Endometrium (tissue), 2 donors: ENCODE measurements at regions not wholly inside any gene's neighbourhood (a gene's known extent, or its start where the extent isn't known, plus 50 kb on each side); places are given as distances from the start of the nearest gene placed in this dataset.
"Not testable (repeated sequence)": the region's sequence is repeated elsewhere in the genome, so short reads cannot be mapped to it uniquely, and the experiment has no call there.

Experiments
- FAIRE-seq: peaks from 2 replicates; lab custom pipeline; 2012; peaks lifted over from hg19 to GRCh38; lab: Jason Lieb, UNC
- donor health status: control.
- donor health status: control.

- FAIRE-seq = no peak
Measured at GRCh38 chr5:148708854-148709253, 54.5 kb upstream of the HTR4 start.

- no peak for FAIRE-seq
Measured at GRCh38 chr5:148711961-148712360, 57.6 kb upstream of the HTR4 start.

DNA sequence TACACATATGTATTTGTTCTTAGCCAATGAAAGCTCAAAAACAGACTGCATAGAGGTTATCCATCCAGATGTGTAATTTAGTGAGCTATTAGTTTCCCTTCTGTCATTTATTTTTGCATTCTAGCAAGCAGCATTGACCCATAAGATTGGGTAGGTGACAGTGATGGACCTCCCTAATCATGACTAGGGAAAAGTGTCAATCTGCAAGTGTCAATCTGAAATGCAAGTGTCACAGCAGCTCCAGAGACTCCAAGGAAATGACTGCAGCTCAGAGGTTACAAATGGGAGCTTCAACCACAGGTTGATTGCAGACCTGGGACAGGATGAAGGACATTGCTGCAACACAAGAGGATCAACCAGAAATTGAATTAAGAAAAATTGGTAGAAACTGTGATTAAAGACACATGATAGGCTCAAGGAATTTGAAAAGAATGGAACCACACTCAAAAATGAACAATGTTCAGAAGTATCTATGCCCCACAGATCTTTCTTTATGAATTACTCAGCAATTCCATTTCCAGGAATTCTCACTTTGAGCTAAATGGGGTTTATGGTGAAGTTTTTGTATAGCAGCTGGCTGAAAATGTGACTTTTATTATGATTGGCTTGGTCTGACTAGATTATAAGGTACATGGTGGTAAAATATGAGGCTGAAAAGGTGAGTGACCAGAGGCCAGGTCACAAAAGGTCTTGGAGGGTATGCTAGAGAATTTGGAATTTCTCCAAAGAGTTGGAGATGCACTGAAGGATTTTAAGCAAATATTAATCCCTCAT lies 59.6 kb upstream of the HTR4 start:
- FAIRE-seq = no peak

DNA sequence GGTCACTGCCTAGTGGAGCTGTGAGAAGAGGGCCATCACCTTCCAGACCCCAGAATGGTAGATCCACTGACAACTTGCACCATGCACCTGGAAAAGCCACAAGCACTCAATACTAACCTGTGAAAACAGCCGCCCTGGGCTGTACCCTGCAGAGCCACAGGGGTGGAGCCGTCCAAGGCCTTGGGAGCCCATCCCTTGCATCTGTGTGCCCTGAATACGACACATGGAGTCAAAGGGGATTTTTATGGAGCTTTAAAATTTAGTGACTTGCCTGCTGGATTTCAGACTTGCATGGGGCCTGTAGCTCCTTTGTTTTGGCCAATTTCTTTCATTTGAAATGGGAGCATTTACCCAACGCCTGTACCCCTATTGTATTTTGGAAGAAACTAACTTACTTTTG lies 62.4 kb upstream of the HTR4 start:
- FAIRE-seq = no peak

DNA sequence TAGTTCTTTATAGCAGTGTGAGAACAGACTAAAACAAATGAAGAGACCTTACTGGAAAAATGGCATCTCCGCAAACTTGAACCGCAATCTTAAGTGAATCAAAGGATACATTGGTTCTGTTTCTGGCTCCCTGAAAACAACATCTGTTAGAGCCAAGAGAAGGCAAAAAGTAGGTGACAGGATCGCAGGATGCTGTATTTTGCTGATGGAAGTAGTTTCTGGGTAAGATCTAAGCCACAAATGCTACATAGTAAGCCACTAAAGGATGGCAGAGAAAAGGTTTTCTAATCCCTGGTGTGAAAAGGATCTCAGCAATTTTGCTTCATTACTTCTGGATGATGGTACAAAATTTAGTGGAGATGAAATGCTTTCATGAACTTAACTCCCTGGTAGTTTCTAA lies 63.3 kb upstream of the HTR4 start:
- no peak for FAIRE-seq

GRCh38 chr5:148719605-148720004 lies 65.3 kb upstream of the HTR4 start:
- no peak for FAIRE-seq

DNA sequence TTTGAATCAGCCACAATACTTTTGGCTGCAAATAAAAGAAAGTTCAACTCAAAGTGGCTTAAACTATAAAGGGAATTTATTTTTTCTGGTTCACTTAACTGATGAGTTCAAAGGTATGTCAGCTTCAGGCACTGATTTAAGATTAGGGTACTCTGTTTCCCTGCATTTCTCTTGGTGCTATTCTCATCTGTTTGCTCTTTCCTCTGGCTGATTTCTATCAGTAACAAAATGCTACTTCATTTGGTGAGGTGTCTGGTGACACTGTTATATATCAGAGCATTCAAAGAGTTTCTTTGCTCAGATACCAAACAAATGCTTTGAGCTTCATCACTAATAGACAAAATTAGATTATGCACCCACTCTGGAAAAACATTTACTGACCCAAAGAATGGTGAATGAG lies 65.9 kb upstream of the HTR4 start:
- FAIRE-seq = no peak

GRCh38 chr5:148723143-148723542 lies 68.8 kb upstream of the HTR4 start:
- FAIRE-seq = no peak

- no peak for FAIRE-seq
Measured at GRCh38 chr5:148725675-148726074, 71.3 kb upstream of the HTR4 start.

GRCh38 chr5:148729182-148729581 lies 74.9 kb upstream of the HTR4 start:
- FAIRE-seq = no peak

DNA sequence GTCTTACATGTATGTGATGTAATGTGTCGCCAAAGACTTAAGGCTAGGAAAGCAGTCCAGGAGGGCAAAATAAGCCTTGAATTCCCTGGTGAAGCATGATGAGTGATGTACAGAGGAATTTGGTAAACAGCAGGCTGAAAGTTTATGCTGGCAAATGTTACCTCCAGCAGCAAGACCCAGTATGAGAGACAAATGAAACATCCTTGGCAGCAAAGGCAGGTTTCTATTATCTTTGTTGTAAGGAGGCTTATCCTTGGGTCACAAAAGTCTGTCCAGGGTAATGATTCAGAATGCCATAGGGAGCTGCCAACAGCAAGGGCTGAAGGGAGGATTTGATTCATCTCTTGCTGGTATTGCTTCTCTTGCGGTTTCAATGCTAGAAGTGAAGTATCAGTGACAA lies 75.9 kb upstream of the HTR4 start:
- no peak for FAIRE-seq

DNA sequence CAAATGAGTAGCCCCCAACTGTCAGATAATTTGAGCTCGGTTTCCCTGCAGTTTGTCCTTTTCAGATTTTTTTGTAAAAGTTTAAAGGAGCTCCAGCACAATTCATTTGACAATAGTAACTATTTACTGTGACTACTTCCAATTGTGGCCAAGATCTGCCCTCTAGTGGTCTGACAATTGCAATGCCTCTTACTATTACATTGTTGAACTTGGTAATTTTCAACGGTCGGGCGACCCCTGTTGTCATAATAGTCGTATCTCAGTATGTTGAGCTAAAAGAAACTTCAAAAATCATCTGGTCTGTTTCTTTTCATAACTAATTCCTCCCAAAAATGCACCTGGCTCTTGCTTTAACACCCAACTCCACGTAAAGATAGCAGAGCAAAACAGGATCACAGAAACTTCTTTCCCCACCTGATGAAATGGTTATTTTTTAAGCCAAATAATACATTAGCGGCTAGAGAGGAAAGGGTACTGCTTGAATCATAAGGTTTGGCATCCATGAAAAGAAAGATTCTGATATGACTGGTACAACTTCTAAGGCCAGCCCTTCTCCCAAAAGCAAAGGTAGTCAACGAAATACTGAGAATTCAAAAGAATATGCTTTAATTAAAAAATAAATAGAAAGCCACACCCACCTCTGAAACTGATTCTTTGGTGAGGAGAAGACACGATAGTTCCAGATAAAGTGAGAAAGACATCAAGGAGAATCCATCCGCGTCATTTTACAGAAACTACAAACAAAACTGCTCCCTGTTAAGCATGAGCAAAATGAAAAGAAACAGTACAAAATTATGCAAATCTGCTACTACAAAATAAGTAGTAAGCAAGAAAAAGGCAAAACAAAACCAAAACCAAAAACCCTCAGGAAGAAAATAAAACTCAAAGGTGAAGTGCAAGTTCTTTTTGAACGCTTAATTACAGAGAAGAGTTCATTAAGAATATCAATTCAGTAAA lies 76.9 kb upstream of the HTR4 start:
- FAIRE-seq = peak; percentile 96

GRCh38 chr5:148732692-148733091 lies 78.4 kb upstream of the HTR4 start:
- FAIRE-seq = no peak

DNA sequence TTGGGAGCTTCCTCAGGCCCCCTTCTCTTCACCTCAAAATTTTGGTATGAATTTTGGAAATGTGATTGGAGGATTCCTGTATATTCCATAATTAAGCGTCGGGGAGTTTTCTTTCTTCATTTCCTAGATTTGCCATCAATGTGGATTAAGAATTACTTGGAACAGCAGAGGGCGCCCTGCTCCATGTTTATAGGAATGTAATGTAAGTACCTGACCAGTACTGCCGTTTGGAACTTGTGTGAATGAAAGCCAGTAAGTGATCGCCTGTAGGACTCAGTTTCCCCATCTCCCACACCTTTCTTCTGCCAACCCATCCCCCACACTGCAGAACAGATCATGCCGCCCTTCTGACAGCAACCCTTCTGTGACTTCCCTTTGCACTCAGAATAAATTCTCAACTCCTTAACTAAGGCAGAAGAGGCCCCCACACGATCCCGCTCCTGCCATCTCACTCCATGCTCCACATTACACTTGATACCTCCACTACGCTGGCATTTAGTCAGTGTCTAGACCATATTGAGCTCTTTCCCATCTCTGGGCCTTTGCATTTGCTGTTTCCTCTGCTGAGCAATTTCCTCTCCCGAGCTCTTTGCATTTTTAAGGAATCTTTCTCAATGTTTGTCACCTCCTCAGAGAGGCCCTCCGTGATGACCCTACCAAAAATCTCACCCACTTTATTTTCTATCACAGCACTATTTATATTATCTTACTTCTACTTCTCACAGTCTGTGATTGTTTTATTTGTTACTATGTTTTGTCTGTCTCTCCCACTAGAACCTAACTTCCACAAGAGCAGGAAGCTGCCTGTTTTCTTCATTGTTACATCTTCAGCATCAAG lies 79.5 kb upstream of the HTR4 start:
- peak; percentile 23 for FAIRE-seq

DNA sequence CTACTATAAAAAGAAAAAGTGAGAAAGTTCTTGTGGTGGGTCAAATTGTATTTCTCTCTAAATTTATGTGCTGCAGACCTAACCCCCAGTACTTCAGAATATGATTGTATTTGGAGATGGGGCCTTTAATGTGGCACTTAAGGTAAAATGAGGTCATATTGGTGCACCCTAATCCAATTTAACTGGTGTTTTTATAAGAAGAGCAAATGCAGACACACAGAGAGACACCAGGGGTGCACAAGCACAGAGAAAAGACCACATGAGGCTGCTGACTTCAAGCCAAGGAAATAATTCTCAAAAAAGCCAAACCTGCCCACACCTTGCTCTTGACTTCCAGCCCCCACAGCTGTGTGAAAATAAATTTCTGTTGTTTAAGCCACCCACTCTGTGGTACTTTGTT lies 80.2 kb upstream of the HTR4 start:
- FAIRE-seq = no peak

DNA sequence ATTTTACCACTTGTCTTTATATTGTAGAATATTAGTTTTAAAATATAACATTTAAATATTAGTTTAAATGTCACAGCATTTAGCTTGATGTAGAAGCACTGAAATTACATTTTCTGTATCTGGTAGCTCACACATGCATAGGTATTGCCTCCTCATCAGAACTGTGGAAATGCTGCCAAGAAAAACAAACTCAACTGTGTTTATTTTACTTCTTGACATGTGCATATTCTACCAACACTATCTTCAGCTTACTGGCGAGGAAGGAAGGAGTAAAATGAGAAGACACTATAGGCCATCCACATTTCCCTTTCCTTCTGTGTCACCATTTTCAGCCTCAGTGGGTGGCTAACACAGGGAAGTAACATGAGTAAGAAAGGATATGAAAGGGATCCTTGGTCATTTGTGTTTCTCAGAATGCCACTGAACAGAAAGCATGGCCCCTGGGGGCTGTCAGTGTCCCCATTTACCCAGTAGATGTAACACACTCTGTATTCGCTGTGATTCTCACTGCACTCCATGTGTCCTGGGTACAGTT lies 81.0 kb upstream of the HTR4 start:
- FAIRE-seq = no peak

GRCh38 chr5:148739023-148739422 lies 84.7 kb upstream of the HTR4 start:
- no peak for FAIRE-seq

DNA sequence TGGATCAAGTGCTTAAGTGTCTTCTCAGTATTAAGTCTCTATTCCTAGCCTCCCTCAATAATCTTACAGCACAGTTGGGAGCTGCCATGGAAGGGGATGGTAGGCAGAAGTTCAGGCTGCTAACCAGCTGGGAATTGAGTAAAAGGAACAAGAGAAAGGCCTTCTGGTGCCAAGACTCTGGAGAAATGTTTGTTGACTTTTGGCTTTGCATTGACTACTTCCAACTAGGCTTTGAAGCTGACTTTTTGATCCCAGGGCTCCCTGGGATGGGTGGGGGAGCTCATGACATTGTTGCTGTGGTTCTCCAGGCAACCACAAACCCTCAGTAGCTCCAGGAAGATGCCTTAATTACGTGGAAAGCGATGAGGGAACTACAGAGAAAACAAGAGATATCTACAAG lies 85.2 kb upstream of the HTR4 start:
- no peak for FAIRE-seq

- no peak for FAIRE-seq
Measured at GRCh38 chr5:148740079-148740858, 85.9 kb upstream of the HTR4 start.

- FAIRE-seq = peak; percentile 62
Measured at GRCh38 chr5:148740966-148741742, 85.3 kb upstream of the ADRB2 start.

GRCh38 chr5:148741766-148742165 lies 84.6 kb upstream of the ADRB2 start:
- FAIRE-seq = not testable (repeated sequence)
